Endothelial cell of umbilical vein (primary cell): ENCODE measurements at regions not wholly inside any gene's neighbourhood (a gene's known extent, or its start where the extent isn't known, plus 50 kb on each side); places are given as distances from the start of the nearest gene placed in this dataset.

Experiments used
- BruUV-seq: library from RNA; stranded (reverse); fragments of 400-500 nt; replicated peaks from 2 replicates; lab custom pipeline; 2021; lab: Mats Ljungman, UMichigan
- CTCF ChIA-PET: fragments of 300-600, 350-600 bp; sonication (Branson Sonifier 250); formaldehyde crosslinking; loops from one replicate; lab custom pipeline; 2021; ENCODE audit warnings: antibody characterized with exemption, inconsistent platforms; lab: Charles Lee
- POLR2A ChIA-PET: fragments of 300-600, 350-600 bp; sonication (Branson Sonifier 250); formaldehyde crosslinking; loops from one replicate; lab custom pipeline; 2021; ENCODE audit warnings: antibody characterized with exemption, inconsistent platforms; lab: Charles Lee
- DNase-seq: peaks from one replicate; pipeline ENCODE4 v3.0.0-alpha.2; 2011; ENCODE audit warnings: low read depth, low spot score
- FAIRE-seq: peaks from 2 replicates; lab custom pipeline; 2011; peaks lifted over from hg19 to GRCh38; lab: Jason Lieb, UNC
- H2AFZ ChIP-seq: 2 replicates; pipeline ENCODE4 v1.6.0; 2012; ENCODE audit warnings: low read depth, low read length, control low read depth, inconsistent platforms
- H3K27ac ChIP-seq: 2 replicates; pipeline ENCODE4 v1.5.1; 2011; ENCODE audit warnings: low read depth, mild to moderate bottlenecking, control low read depth, low read length, moderate library complexity; ENCODE audit not compliant: insufficient read depth
- H3K27me3 ChIP-seq, 2 experiments: 2 replicates each; pipeline versions ENCODE4 v1.6.0 to v1.6.1; 2011; ENCODE audit warnings: low read length in 2 of 2, mixed read lengths in 1 of 2; ENCODE audit not compliant: control insufficient read depth in 2 of 2, insufficient read depth in 2 of 2
- H3K36me3 ChIP-seq, 2 experiments: 2 replicates in 1 of 2; 3 replicates in 1 of 2; pipeline ENCODE4 v1.5.1; 2011; ENCODE audit warnings: low read length in 2 of 2, mild to moderate bottlenecking in 1 of 2, moderate library complexity in 1 of 2; ENCODE audit not compliant: control insufficient read depth in 2 of 2, insufficient read depth in 2 of 2; ENCODE audit errors: extremely low read depth in 1 of 2
- H3K4me1 ChIP-seq: 3 replicates; pipeline ENCODE4 v1.5.1; 2011; ENCODE audit warnings: mild to moderate bottlenecking, low read length; ENCODE audit not compliant: control insufficient read depth, insufficient read depth; ENCODE audit errors: extremely low read depth
- H3K4me2 ChIP-seq: 2 replicates; pipeline ENCODE4 v1.6.1; 2011; ENCODE audit warnings: low read length, control low read depth, mixed read lengths; ENCODE audit not compliant: insufficient read depth
- H3K4me3 ChIP-seq, 3 experiments: fragments of 200-600 bp in 1 of 3; sonication (generic), shearing (Covaris generic) in 1 of 3; replicated peaks in 1 of 3; 2 replicates each; pipeline ENCODE4 v1.5.1; 2011 to 2016; ENCODE audit warnings: control low read depth in 3 of 3, low read length in 3 of 3, mild to moderate bottlenecking in 2 of 3, inconsistent platforms in 1 of 3, low read depth in 1 of 3, moderate library complexity in 1 of 3; ENCODE audit not compliant: insufficient read depth in 1 of 3
- H3K79me2 ChIP-seq: 2 replicates; pipeline ENCODE4 v1.6.0; 2012; ENCODE audit warnings: low read length, inconsistent platforms; ENCODE audit not compliant: control insufficient read depth, insufficient read depth
- H3K9ac ChIP-seq: replicated peaks from 2 replicates; pipeline ENCODE3; 2011; ENCODE audit warnings: low read length, control low read depth; ENCODE audit not compliant: insufficient read depth; ENCODE audit errors: extremely low read depth
- H3K9me1 ChIP-seq: replicated peaks from 3 replicates; pipeline ENCODE4 v1.6.0; 2011; ENCODE audit warnings: mild to moderate bottlenecking, low read length; ENCODE audit not compliant: control insufficient read depth, insufficient read depth; ENCODE audit errors: extremely low read depth
- H3K9me3 ChIP-seq: replicated peaks from 2 replicates; pipeline ENCODE4 v1.5.1; 2012; ENCODE audit warnings: low read length, inconsistent platforms; ENCODE audit not compliant: control insufficient read depth, insufficient read depth
- H4K20me1 ChIP-seq: replicated peaks from 2 replicates; pipeline ENCODE3; 2011; ENCODE audit warnings: mild to moderate bottlenecking, low read length; ENCODE audit not compliant: control insufficient read depth, insufficient read depth; ENCODE audit errors: extremely low read depth
- CTCF ChIP-seq, 2 donors: IDR thresholded peaks; 1 replicate in 1 of 2; 2 replicates in 1 of 2; pipeline ENCODE4 v1.5.1; 2011; ENCODE audit warnings: low read length in 2 of 2, mild to moderate bottlenecking in 2 of 2, moderate library complexity in 2 of 2, control low read depth in 1 of 2, inconsistent platforms in 1 of 2, low read depth in 1 of 2; ENCODE audit not compliant: insufficient read depth in 1 of 2; ENCODE audit errors: extremely low read depth in 1 of 2
- EZH2 ChIP-seq: IDR thresholded peaks from 2 replicates; pipeline ENCODE4 v1.6.1; 2012; ENCODE audit warnings: borderline replicate concordance, low read depth, mild to moderate bottlenecking, moderate library complexity, low read length, inconsistent platforms; ENCODE audit not compliant: severe bottlenecking
- FOS ChIP-seq: IDR thresholded peaks from 2 replicates; pipeline ENCODE4 v1.6.1; 2011; ENCODE audit warnings: mild to moderate bottlenecking, low read length, moderate library complexity, borderline replicate concordance; ENCODE audit not compliant: insufficient read depth
- GATA2 ChIP-seq: IDR thresholded peaks from 2 replicates; pipeline ENCODE4 v1.7.0; 2011; ENCODE audit warnings: low read depth, mild to moderate bottlenecking, moderate library complexity, mixed read lengths, low read length; ENCODE audit not compliant: insufficient read length, insufficient read depth
- JUN ChIP-seq: IDR thresholded peaks from 2 replicates; pipeline ENCODE4 v1.6.1; 2011; ENCODE audit warnings: borderline replicate concordance, low read depth; ENCODE audit not compliant: insufficient read length, insufficient read depth
- MAX ChIP-seq: IDR thresholded peaks from 2 replicates; pipeline ENCODE4 v1.6.1; 2011; ENCODE audit not compliant: insufficient read depth, insufficient read length
- MYC ChIP-seq: IDR thresholded peaks from one replicate; pipeline ENCODE4 v1.6.1; 2011; ENCODE audit warnings: mild to moderate bottlenecking, low read depth, low read length
- POLR2A ChIP-seq: IDR thresholded peaks from 2 replicates; pipeline ENCODE4 v1.6.1; 2012; ENCODE audit warnings: low read depth, mild to moderate bottlenecking, control low read depth, low read length
- POLR2AphosphoS5 ChIP-seq: IDR thresholded peaks from 2 replicates; pipeline ENCODE4 v1.6.1; 2012; ENCODE audit warnings: low read depth, mild to moderate bottlenecking, control low read depth, low read length, moderate library complexity; ENCODE audit not compliant: insufficient read depth
- dilution Hi-C: fragments of 300-500 bp; cut with MboI; formaldehyde crosslinking; loops from one replicate; pipeline ENCODE4 v1.15.0; 2019; ENCODE audit warnings: low sequenced_read_pairs; ENCODE audit not compliant: extremely low pct_ligation_motif_present
- intact Hi-C: fragments of 100-400 bp; cut with micrococcal nuclease; formaldehyde crosslinking; loops from one replicate; pipeline ENCODE4 v1.10.0; 2022

- CTCF ChIA-PET = interaction anchor here (1.2 to 1.5 kb wide), 3 partner anchors 9 to 32 kb away, joined by 3 to 5 read pairs (median 4); no protein-coding TSS in a partner anchor
- H3K4me3 ChIP-seq = no peak overlapping the region
- H3K9me1 ChIP-seq = no peaks in the 10 kb centered on the region
These were observed 414.2 kb downstream of the FOXO1 start for GRCh38 chr13:40252241-40252640.

More at GRCh38 chr13:40252241-40252640, 414.2 kb downstream of the FOXO1 start:
- no peaks in the 10 kb centered on the region for H4K20me1 ChIP-seq
- no peaks in the 10 kb centered on the region for H3K27me3 ChIP-seq
- no peak overlapping the region for H2AFZ ChIP-seq
- H3K79me2 ChIP-seq = no peaks in the 10 kb centered on the region
- H3K27ac ChIP-seq = no peak overlapping the region
- POLR2A ChIA-PET = no interaction called here
- TF ChIP-seq MYC (no peak), GATA2 (no peak), MAX (no peak), POLR2A (no peak), FOS (no peak), EZH2 (no peak), CTCF (IDR thresholded peaks at IDR 0.05; ENCODE audit: extremely low read depth in 1 of 2, insufficient read depth in 1 of 2, low read depth in 1 of 2, low read length in 2 of 2) (no peak), JUN (no peak), POLR2AphosphoS5 (no peak)
- DNase-seq = no peak
- H3K9me3 ChIP-seq = no peaks in the 10 kb centered on the region
- no peak overlapping the region for H3K9ac ChIP-seq
- BruUV-seq = no TSS peak
- no peak overlapping the region for H3K4me2 ChIP-seq
- dilution Hi-C loops = no loop called here
- no peaks in the 10 kb centered on the region for H3K36me3 ChIP-seq
- H3K4me1 ChIP-seq = peaks cover 11% of the 10 kb centered on the region
- FAIRE-seq = no peak
- intact Hi-C loops = no loop called here
